DND-41 (cell line): ENCODE measurements at regions not wholly inside any gene's neighbourhood (a gene's known extent, or its start where the extent isn't known, plus 50 kb on each side); places are given as distances from the start of the nearest gene placed in this dataset.

Experiments used
- CTCF ChIP-seq: IDR thresholded peaks from 2 replicates; pipeline ENCODE4 v1.5.1; 2012; ENCODE audit warnings: borderline replicate concordance, low read length, moderate library complexity, mild to moderate bottlenecking; ENCODE audit not compliant: poor library complexity, severe bottlenecking; ENCODE audit errors: extremely low read depth
- EZH2 ChIP-seq: IDR thresholded peaks from 3 replicates; pipeline ENCODE4 v1.6.1; 2012; ENCODE audit warnings: borderline replicate concordance, low read depth, mild to moderate bottlenecking, moderate library complexity, low read length, inconsistent platforms; ENCODE audit not compliant: severe bottlenecking

- no peak for TF ChIP-seq CTCF
- no peak for TF ChIP-seq EZH2
Measured at GRCh38 chr13:48178126-48178525, 54.9 kb upstream of the ITM2B start.
